ENCODE measurements at regions not wholly inside any gene's neighbourhood (a gene's known extent, or its start where the extent isn't known, plus 50 kb on each side); places are given as distances from the start of the nearest gene placed in this dataset.
"Not testable (repeated sequence)": the region's sequence is repeated elsewhere in the genome, so short reads cannot be mapped to it uniquely, and the experiment has no call there.

DNA sequence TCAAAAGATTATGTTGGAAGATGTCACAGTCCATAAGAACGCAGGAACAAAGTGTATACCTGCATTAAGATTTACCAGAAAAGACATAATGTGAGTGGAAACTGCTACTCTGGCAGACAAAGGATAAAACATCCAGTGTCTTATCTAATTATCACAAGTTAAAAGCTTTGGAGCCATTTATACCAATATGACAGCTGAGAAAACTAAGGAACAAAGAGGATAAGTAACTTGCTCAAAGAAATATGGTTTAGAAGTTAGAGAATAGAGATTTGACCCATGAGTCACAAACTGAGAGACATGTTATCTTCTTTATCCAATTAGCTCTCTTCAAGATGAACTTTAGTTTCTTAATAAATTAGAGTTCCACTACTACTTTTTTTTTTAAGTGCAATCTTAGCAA lies 1473.7 kb downstream of the OTOL1 start:
- no peak for TF ChIP-seq CTCF (IDR thresholded peaks at IDR 0.05)
- no peaks in the 10 kb centered on the region for H3K4me1 ChIP-seq
- no peaks in the 10 kb centered on the region for H3K27me3 ChIP-seq
- no peak overlapping the region for H3K4me3 ChIP-seq
- no peak overlapping the region for H3K27ac ChIP-seq
- no peaks in the 10 kb centered on the region for H3K9me3 ChIP-seq
- no peak for DNase-seq
- intact Hi-C loops (cut with DNase I; ENCODE audit: low total_unique reads): no loop called here
- H3K36me3 ChIP-seq: no peaks in the 10 kb centered on the region

- H3K4me3 ChIP-seq: no peak overlapping the region
- intact Hi-C loops (cut with DNase I; ENCODE audit: low total_unique reads): no loop called here
- no peaks in the 10 kb centered on the region for H3K27me3 ChIP-seq
- no peak for TF ChIP-seq CTCF (IDR thresholded peaks at IDR 0.05)
- H3K36me3 ChIP-seq: no peaks in the 10 kb centered on the region
- H3K9me3 ChIP-seq: no peaks in the 10 kb centered on the region
- H3K4me1 ChIP-seq: no peaks in the 10 kb centered on the region
- no peak for DNase-seq
- H3K27ac ChIP-seq: no peak overlapping the region
Measured at GRCh38 chr3:162971715-162972114, 1475.1 kb downstream of the OTOL1 start.

- no peak overlapping the region for H3K27ac ChIP-seq
- intact Hi-C loops (cut with DNase I; ENCODE audit: low total_unique reads): no loop called here
- H3K9me3 ChIP-seq: no peaks in the 10 kb centered on the region
- H3K4me1 ChIP-seq: no peaks in the 10 kb centered on the region
- TF ChIP-seq CTCF (IDR thresholded peaks at IDR 0.05): no peak
- H3K4me3 ChIP-seq: no peak overlapping the region
- no peaks in the 10 kb centered on the region for H3K36me3 ChIP-seq
- no peak for DNase-seq
- H3K27me3 ChIP-seq: no peaks in the 10 kb centered on the region
Measured at GRCh38 chr3:162973428-162973917, 1476.9 kb downstream of the OTOL1 start.

- H3K27ac ChIP-seq: no peak overlapping the region
- TF ChIP-seq CTCF (IDR thresholded peaks at IDR 0.05): no peak
- intact Hi-C loops (cut with DNase I; ENCODE audit: low total_unique reads): no loop called here
- H3K9me3 ChIP-seq: no peaks in the 10 kb centered on the region
- no peaks in the 10 kb centered on the region for H3K4me1 ChIP-seq
- H3K4me3 ChIP-seq: no peak overlapping the region
- no peaks in the 10 kb centered on the region for H3K27me3 ChIP-seq
- no peaks in the 10 kb centered on the region for H3K36me3 ChIP-seq
- DNase-seq: no peak
Measured at GRCh38 chr3:162978136-162978535, 1481.5 kb downstream of the OTOL1 start.

DNA sequence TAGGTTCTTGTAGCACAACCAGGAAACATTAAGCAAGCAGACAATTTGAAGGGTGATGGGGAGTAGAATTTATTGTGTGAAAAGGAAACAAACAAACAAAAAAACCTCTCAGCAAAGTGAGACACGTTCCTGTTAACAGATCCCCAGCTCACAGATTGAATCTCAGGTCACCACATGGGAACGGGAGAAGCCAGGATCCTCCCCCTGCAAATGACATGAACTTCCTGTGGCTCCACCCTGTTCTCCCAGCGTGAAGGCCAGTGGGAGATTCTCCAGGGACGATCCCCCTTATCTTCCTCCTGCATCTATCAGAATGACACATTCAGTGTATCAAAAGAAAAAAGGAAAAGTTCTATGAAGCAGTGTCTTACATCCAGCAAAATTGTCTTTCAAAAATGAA lies 1488.1 kb downstream of the OTOL1 start:
- Histone ChIP-seq H3K9me3 (no peaks in the 10 kb centered on the region), H3K27me3 (no peaks in the 10 kb centered on the region), H3K4me1 (no peaks in the 10 kb centered on the region), H3K36me3 (no peaks in the 10 kb centered on the region), H3K4me3 (no peak overlapping the region), H3K27ac (no peak overlapping the region)
- intact Hi-C loops (cut with DNase I; ENCODE audit: low total_unique reads): no loop called here
- DNase-seq: no peak
- no peak for TF ChIP-seq CTCF (IDR thresholded peaks at IDR 0.05)

- DNase-seq; H3K36me3 ChIP-seq; H3K27ac ChIP-seq; H3K27me3 ChIP-seq; H3K9me3 ChIP-seq; H3K4me3 ChIP-seq; H3K4me1 ChIP-seq; intact Hi-C loops (cut with DNase I; ENCODE audit: low total_unique reads): not testable (repeated sequence)
Measured at GRCh38 chr3:162987085-162987794, 1490.6 kb downstream of the OTOL1 start.

Measured in tibial artery (tissue), 4 donors.